HPDE6-E6E7 (cell line): ENCODE measurements at regions not wholly inside any gene's neighbourhood (a gene's known extent, or its start where the extent isn't known, plus 50 kb on each side); places are given as distances from the start of the nearest gene placed in this dataset.
"Not testable (repeated sequence)": the region's sequence is repeated elsewhere in the genome, so short reads cannot be mapped to it uniquely, and the experiment has no call there.

Experiments
- DNase-seq: peaks from one replicate; pipeline ENCODE4 v3.0.0; 2011; ENCODE audit warnings: missing footprints; ENCODE audit errors: extremely low spot score

DNA sequence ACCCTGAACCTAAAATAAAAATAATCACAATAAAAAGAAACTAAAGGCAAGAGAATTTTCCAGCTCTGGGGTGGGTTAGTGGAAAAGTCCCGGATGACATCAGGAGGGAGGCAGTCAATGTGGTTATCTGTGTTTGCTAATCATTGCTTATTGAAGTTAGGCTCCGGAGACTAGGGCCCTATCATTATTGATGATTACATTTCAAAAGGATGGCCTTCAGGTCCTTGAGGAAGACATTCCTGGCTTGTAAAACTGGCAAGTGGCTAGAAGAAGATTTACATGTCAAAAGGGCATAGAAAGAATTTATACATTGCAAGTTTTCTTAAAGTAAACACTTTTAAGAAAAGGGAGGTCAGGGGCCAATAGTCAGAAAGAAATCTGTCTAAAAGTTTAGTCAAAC is 123.4 kb downstream of the POSTN start:
- DNase-seq, result no peak

DNA sequence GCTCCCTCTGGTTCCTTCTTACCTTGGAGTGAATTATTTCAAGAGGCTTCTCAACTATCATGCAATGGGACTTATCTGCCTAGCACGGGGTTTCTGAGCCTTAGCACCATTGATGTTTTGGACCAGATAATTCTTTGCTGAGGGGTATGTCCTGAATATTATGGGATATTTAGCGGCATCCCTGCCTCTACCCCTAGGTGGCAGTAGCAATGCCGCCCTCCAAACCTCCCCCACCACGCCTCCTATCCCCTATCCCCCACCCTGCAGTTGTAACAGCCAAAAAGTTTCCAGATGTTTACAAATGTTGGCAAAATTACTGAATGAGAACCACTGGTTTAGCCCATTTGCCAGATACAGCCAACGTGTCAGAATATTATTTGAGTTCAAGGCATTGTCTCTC is 125.5 kb downstream of the POSTN start:
- no peak for DNase-seq

DNA sequence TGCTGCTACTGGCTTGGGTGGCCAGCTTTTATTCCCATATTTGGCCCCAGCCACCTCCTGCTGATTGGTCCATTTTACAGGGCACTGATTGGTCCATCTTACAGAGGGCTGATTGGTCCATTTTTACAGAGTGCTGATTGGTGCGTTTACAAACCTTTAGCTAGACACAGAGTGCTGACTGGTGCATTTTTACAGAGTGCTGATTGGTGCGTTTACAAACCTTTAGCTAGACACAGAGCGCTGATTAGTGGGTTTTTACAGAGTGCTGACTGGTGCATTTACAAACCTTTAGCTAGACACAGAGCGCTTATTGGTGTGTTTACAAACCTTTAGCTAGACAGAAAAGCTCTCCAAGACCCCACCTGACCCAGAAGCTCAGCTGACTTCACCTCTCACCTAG is 126.3 kb downstream of the POSTN start:
- not testable (repeated sequence) for DNase-seq

DNA sequence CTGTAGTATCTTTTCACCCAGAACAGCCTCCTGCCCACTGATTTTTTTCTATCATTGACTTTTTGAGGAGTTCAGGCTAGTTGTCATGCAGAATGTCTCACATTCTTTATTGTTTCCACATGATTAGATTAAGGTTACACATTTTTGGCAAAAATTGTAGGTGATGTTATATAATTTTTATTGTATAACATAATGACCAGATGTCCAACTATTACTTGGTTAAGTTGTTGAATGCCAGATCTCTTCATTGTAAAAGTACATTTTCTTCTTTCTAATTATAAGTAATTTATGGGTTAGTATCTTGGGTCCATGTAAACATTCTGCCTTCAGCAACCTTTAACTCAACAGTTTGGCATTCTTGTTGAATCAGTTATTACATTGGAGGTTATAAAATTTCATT is 138.4 kb downstream of the POSTN start:
- no peak for DNase-seq

DNA sequence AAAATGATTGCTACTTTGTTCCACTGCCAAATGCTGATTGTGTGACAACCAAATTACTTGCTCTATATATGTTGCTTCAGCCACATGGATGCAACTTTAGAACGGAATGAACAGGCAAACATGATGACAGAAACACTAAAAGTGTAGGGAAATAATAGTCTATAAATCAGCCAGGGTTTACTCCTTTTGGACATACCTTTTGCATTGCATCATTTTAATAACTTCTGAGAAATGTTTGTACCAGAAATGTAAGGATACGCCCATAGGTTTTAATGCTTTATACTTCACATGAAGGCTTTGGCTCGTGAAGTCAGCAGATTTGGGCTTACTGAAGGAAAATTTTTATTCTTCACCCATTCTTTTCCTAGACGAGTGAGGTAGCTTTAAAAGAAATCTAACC is 141.0 kb downstream of the POSTN start:
- DNase-seq, result no peak

DNA sequence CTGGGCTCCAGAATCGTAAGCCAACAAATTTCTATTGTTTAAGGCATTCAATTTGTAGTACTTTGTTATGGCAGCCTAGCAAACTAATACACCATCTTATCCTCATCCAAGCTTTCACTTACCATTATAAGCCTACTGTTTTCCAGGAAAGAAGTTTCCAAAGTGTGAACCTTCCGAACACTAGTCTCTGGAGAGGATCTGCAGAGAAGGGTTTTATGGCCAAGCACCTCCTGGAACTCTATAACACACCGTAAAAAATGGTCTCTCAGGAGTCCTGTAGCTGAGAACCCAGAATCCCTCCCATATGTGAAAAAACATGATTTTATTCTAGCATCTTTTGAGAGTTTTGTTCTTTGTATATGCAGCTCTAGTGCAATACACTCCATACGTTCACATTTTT is 142.1 kb downstream of the POSTN start:
- DNase-seq, result no peak

DNA sequence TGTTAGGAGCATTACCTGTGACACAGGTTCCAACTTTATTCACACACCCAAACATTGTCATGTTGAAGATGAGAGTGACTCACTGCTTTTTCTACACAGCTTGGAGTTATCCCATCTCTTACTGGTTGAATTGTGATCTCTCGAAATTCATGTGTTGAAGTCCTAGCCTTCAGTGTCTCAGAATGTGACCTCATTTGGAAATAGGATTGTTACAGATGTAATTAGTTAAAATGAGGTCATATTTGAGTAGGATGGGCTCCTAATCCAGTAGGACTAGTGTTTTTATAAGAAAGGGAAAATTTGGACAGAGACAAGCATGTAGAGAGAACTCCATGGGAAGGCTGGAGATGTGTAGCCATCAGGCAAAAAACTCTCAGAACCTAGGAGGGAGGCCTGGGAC is 142.5 kb downstream of the POSTN start:
- no peak for DNase-seq

DNA sequence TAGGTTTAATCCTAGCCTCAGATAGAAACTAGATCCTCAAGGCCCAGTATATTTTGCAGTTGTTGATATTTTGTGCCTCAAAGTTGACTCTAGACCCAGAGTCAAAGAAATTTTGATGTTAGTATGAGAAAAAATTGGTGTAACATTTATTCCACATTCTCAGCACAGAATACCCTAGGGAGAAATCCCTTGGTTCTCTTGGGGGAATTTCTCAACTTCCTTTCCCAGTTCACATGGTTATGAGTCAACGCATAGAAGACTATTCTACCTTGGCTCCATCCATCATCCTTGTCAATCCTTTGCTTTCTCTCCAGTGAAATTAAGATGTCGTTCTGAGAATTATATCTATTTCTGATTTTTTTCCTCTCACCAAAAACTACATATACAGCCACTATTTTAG is 145.3 kb downstream of the POSTN start:
- no peak for DNase-seq

DNA sequence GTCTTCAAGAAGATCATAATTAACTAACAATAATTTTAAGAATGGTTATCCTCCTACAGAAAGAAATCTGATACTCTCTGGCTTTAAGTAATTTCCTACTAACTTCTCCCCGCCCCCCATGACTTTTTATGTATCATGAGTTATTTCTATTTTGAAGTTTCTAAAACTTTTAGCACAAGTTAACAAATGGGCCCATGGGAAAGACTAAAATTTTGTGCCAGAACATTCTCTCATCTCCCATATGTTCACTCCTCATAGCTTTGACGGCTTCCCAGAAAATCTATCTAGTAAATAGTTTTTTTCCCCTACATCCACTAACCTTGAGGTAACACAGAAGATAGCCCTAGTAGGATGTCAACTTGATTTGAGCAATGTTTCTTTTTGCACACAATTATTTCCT is 148.3 kb downstream of the POSTN start:
- no peak for DNase-seq

DNA sequence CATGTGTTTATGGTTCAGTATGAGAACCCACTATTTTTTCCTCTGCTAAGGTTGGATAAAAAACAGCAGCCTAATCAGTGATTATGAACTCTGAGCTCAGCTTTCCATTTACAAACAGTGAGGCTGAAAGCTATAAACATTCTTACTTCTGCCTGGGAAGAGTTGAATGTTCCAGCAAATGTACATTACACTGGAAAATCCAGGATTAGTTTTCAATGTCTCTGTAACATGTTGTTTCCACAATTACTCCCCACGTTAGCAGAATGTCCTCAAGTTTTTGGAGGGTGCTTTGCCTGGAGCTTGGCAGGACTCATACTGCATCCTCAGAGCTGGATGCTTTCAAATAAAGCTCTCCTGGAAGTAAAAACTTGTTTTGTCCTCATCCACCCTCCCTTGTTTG is 150.4 kb downstream of the POSTN start:
- no peak for DNase-seq

DNA sequence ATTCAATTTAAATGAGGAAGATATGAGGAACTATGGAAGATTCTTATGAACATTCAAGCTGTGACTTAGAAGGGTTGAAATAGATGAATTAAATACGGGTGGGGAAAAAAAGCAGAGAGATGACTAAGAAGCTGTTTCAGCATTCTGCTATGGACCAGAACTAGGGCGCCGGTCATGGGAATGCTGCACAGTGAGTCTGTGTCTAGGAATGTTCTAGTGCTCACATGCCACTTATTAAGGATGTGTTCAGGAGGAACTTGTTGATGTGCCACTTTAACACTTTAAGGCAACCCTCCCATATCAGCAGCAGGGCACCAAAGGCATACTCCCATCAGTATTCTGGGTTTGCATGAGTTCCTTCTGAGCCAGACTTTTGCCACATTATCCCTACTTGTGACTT is 152.1 kb downstream of the POSTN start:
- peak; percentile 1 for DNase-seq

DNA sequence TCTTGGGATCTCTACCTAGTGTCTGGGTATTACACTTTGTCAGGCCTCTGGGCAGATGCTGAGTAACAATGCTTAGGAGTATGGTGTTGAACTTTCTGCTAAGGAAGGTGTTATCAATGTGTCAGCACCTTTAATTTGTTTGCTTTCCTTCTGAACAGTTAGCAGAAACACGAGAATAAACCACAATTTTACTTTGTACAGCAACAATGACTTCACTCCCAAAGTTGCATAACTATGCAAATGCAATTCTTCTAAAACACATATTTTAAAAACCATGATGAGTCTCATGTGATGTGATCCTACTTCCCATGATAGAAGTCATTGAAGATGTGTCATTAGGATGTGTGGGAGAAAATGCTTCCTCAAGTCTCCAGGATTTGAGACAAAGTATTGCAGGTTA is 155.0 kb downstream of the POSTN start:
- no peak for DNase-seq

DNA sequence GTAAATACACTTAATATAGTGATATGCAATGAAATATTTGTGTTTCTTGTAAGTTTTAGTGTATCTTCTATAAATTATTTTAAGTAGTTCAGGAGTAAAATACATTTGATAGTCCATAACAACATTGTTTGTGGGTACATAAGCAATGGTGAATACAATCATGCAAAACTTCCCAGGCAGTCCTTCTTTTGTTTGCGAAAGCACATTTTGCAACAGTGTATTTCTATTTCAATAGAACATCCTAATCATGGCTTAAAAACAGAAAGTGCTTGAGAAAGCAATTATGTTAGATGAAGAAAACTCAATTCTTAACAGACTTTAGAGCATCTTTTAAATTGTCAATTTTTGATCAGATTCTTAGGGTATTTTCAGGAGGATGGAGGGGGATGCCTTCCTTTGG is 155.6 kb downstream of the POSTN start:
- no peak for DNase-seq

DNA sequence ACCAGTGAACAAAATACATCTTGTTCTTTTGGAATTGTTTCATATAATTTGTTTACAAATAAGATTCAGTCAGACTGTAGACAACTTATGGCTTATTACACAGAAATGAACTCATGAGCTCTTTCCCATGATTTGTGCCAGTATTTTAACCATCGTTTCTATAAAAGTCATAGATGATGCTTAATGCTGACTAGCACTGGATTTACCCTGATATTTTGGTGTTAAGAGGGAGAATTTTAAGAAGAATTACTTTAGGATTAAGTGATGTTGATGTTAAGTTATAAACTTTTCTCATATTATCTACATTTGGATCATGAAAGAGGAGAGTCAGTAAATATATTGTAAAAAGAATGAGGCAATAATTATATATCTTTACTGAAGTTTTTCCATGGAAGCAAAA is 162.7 kb downstream of the POSTN start:
- DNase-seq, result no peak

DNA sequence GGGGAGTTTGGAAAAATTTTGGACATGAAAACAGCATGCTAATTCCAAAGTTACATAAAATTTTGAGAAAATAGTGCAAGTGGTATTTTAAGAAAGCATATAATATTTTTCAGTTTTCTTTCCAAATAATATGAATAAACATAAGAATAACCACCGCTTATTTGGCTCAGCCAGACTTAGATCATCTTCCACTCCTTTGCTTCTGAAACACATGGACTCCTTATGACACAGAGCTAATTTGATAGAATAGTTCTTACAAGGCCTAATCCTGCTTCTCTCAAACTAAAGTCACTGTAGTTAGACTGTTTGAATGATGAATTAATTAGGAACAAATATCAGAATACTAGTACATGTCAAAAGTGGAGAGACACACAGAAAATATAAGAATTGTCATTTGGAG is 165.5 kb downstream of the POSTN start:
- no peak for DNase-seq

DNA sequence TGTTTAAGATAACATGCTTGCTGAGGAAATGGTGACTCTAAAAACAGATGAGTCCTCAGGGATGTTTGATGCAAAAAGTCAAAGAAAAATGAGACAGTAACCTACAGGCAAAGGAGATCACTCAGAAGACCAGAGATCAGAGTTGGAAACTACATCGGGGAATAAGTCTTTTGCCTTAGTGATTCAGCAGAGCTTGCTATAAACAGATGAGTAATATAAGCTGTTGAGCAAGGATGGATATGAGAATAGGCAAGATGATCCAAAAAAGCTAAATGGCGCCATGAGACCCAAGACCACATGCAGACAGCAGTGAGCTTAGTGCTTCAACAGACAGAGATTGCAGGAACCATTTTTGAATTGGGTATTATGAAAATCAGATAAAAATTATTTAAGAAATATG is 168.6 kb downstream of the POSTN start:
- DNase-seq, result no peak

DNA sequence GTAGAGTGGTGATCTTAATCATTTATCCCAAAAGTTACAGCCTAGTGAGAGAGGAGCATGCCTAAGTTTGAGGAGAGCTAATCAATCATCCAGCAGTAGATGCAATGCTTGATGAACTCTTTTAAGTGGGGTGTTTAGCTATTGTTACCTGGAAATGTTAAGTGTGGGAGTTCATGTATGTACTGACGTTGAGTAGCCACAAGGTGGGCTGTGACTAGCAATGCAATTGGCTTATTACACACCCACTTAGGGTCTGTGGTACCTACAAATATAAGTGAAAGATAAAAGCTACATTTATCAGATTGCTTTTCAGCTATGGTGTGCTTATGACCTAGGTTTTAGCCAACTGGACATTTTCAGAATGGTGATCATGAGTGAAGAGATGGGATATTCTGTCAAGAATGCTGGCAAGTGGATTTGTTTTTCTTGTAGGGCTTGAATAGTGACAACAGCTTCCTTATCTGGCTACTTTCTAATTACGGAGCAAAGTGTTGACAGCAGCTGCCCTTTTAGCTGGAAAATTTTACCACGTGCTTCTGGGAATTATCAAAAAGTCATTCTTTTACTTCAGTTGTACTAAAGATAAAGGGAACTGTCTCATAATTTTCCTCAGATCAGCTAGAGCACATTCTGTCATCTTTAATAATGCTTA is 170.6 kb downstream of the POSTN start:
- no peak for DNase-seq

DNA sequence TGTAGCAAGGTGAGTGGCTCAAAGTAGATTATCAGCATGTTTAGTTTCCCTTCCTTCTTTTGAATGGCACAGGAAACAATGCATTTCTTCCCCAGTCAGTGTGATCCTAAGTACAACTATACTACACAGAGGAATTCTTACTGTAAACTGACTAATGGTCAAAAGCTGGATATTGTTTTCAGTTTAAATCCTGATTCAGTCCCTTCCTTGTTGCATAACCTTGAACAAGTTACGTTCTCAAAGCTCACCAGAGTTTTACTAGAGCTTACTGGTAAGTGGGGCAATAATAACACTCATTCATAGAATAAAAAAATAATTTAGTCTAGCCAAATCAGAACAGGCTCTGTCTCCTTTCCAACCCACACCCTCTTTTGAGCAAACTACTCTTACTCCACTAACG is 180.1 kb downstream of the POSTN start:
- no peak for DNase-seq

DNA sequence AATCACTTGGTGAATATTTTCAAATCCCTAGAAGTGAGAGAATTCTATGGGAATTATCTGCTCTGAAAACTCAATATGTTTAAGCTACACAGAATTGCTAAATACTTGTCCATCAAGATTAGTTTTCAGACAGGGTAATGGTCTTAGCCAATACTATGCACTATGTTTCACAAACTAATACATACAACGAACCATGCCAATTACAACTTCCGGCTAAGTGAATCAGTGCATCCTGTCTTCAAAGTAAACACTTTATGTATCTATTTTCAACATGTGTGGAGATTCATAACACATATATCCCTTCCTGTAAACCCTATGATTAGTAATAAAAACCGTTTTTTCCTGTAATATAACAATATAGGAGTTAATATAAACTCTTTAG is 181.5 kb downstream of the POSTN start:
- no peak for DNase-seq

DNA sequence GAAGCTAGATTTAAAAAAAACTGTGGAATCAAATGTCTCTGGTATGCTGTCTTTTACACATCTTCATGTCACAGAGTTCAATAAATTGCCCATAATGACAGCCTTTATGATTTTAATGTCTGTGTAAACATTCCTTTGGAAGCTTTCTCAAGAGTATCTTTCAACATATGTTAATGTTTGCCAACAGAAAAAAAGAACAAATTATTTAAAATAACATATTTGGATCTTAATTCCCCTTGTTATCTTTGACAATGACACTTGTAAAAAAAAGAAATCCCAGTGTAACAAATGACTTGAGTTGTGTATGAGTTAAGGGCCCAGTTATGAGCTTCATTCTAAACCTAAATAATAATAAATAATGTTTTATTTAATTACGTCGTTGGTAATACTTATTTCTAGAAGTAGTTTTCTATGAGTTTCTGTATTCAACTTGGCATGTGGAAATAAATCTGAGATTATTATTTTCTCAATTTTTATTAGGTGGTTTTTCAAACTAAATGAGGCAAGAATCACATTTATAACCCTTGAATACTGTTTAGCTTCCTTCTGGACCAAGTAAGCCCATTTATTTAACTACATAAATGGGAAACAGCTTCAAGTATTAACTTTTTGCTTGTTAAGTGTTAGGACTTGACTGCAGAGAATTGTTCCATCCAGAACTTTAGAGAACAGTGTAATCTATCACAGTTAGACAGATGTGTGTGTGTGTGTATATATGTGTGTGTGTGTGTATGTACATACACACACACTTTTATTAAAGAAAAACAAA is 182.1 kb downstream of the POSTN start:
- DNase-seq, result no peak

DNA sequence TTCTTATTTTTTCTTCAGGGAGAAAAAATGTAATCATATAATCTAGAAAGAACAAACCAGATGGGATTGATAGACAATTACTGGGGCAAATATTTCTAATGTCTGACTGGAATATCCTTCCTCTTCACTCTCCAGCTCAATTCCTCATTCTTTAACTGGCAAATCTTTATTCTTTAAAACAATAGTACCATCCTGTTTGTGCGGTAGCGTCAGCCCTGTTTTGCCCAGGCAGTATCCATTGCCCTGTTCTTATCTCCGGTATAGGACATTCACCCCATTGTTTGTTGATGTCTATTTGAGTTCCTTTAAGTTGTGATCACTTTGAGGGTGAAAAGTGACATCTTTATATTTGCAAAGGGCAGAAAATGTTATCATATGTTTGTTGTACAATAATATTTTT is 185.4 kb downstream of the POSTN start:
- DNase-seq, result no peak

DNA sequence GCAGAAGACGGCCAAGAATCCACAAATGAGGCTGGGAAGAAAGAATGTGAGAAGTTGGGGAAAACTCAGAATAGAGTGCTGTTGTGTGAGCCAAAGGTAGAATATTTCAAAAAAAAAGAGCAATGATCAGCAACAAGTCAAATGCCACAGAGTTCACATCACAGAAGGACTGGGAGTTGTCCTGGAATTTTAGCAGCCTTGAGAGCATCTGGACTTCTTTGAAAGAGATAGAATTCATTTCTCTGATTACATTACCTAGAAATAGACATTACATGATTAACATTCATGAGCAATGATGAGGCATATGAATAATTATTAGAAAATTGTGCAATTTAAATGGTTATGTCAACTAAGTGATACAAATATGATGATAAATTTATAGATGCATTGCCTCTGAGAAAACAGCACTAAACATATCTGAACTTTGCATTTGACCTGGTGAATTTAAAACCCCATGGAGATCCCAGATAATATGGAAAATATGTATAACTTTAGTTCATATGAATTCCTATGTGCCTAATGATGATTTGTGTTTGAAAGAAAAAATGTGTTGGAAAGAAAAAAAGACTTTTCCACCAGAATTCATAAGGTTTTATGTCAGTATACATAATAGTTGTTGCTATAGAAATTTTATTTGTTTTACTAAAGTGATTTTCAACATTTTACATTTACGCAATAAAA is 186.2 kb downstream of the POSTN start:
- no peak for DNase-seq

DNA sequence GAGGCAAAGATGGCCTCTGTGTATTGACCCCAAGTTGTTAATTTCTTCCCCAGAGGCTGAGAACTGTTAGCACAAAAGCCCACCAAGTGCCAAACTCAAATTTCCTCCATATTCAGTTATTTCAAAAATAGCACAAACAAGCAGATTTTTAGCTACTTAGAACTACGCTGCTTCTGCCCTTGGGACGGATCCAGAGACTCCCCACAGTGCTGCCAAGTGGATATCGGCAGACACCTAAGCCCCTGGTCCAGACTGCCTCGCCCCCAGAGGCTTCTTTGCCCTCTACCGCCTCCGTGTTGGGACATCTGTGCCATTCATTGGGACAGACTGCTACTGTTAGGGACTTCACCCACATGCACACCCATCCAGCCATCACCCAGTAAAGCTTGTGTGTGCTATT is 188.3 kb downstream of the POSTN start:
- DNase-seq, result no peak
